ENCODE measurements at regions not wholly inside any gene's neighbourhood (a gene's known extent, or its start where the extent isn't known, plus 50 kb on each side); places are given as distances from the start of the nearest gene placed in this dataset.

- TF ChIP-seq CTCF (IDR thresholded peaks at IDR 0.05; ENCODE audit: extremely low read depth in 1 of 2, insufficient read depth in 1 of 2, low read depth in 1 of 2, low read length in 2 of 2): no peak
- no peak for TF ChIP-seq POLR2AphosphoS5 (IDR thresholded peaks at IDR 0.05; ENCODE audit: insufficient read depth, low read depth, low read length)
- TF ChIP-seq JUN (IDR thresholded peaks at IDR 0.05; ENCODE audit: borderline replicate concordance, insufficient read depth, insufficient read length, low read depth): no peak
- no peak for TF ChIP-seq GATA2 (IDR thresholded peaks at IDR 0.05; ENCODE audit: insufficient read depth, insufficient read length, low read depth, low read length)
- TF ChIP-seq EZH2 (IDR thresholded peaks at IDR 0.05; ENCODE audit: borderline replicate concordance, low read depth, low read length, severe bottlenecking): no peak
- TF ChIP-seq MYC (IDR thresholded peaks at IDR 0.05; ENCODE audit: low read depth, low read length): no peak
- no peak for TF ChIP-seq POLR2A (IDR thresholded peaks at IDR 0.05; ENCODE audit: low read depth, low read length)
These were observed 319.2 kb upstream of the CD180 start for GRCh38 chr5:67515762-67516161.

All from endothelial cell of umbilical vein (primary cell).